Muscle of leg (tissue), 3 donors: ENCODE measurements at regions not wholly inside any gene's neighbourhood (a gene's known extent, or its start where the extent isn't known, plus 50 kb on each side); places are given as distances from the start of the nearest gene placed in this dataset.

Experiments used
- DNase-seq: peaks from one replicate; pipeline ENCODE4 v3.0.0; 2013
- H3K27ac ChIP-seq: one replicate; pipeline ENCODE4 v1.5.1; 2013; ENCODE audit warnings: mild to moderate bottlenecking, low read length, control low read depth
- H3K27me3 ChIP-seq: one replicate; pipeline ENCODE4 v1.6.1; 2013; ENCODE audit warnings: low read length; ENCODE audit not compliant: control insufficient read depth, insufficient read depth
- H3K36me3 ChIP-seq: one replicate; pipeline ENCODE4 v1.6.1; 2013; ENCODE audit warnings: low read length; ENCODE audit not compliant: control insufficient read depth, insufficient read depth
- H3K4me1 ChIP-seq: one replicate; pipeline ENCODE4 v1.6.1; 2013; ENCODE audit warnings: low read length; ENCODE audit not compliant: control insufficient read depth, insufficient read depth
- H3K4me3 ChIP-seq: one replicate; pipeline ENCODE4 v1.5.1; 2013; ENCODE audit warnings: low read length, control low read depth
- H3K9me3 ChIP-seq: replicated peaks from 2 replicates; pipeline ENCODE4 v1.6.1; 2013; ENCODE audit warnings: low read depth, low read length; ENCODE audit not compliant: control insufficient read depth
- WGBS: methylation state at CpG from one replicate; pipeline ENCODE4 v1.1.5; 2013; ENCODE audit warnings: missing lambda C conversion rate; ENCODE audit not compliant: insufficient coverage; 5-methylcytosine and 5-hydroxymethylcytosine counted together

DNA sequence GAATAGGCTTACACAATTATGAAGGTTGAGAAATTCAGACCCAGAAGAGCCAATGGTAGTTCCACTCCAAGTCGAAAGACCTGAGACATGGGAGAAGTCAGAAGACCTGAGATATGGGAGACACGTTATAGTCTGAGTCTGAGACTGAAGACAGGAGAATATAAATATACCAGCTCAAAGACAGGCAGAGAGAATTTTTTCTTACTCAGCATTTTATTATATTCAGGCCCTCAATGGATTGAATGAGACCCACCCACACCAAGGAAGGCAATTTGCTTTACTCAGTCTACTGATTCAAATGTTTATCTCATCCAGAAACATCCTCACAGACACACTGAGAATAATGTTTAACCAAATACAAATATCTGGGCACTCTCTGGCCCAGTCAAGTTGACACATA, 693.5 kb downstream of the HDGFL1 start:
- H3K27ac ChIP-seq = no peak overlapping the region
- H3K9me3 ChIP-seq = peaks cover 2% of the 10 kb centered on the region
- H3K27me3 ChIP-seq = no peaks in the 10 kb centered on the region
- no peaks in the 10 kb centered on the region for H3K36me3 ChIP-seq
- no peak overlapping the region for H3K4me3 ChIP-seq
- no peaks in the 10 kb centered on the region for H3K4me1 ChIP-seq
- no peak for DNase-seq
- WGBS = no CpG with 5 or more reads among the region's 2 CpGs

- Histone ChIP-seq H3K27ac (no peak overlapping the region), H3K4me3 (no peak overlapping the region), H3K9me3 (no peaks in the 10 kb centered on the region), H3K36me3 (no peaks in the 10 kb centered on the region), H3K4me1 (no peaks in the 10 kb centered on the region), H3K27me3 (no peaks in the 10 kb centered on the region)
- 100% methylated on average over 6 of the region's 7 CpGs for WGBS
- no peak for DNase-seq
These were observed 695.9 kb downstream of the HDGFL1 start for GRCh38 chr6:23265270-23265669.

DNA sequence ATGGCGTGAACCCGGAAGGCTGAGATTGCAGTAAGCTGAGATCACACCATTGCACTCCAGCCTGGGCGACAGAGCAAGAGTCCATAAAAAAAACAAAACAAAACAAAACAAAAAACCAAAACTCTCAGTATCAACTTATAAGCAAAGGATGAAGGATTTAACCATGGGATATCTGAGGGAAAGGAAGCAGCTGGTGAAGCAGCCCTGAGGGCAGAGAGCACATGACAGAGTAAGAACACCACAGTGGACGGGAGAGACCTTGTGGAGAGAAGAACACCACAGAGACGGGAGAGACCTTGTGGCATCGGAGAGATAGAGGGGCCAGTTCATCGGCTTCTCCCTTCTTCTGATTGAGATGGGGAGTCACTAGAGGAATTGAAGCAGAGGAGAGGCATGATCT, 697.2 kb downstream of the HDGFL1 start:
- no peak overlapping the region for H3K27ac ChIP-seq
- H3K27me3 ChIP-seq = no peaks in the 10 kb centered on the region
- 100% methylated on average over 4 of the region's 7 CpGs for WGBS
- H3K36me3 ChIP-seq = no peaks in the 10 kb centered on the region
- DNase-seq = no peak
- H3K4me1 ChIP-seq = no peaks in the 10 kb centered on the region
- no peak overlapping the region for H3K4me3 ChIP-seq
- no peaks in the 10 kb centered on the region for H3K9me3 ChIP-seq

- WGBS = no CpG with 5 or more reads among the region's 2 CpGs
- H3K9me3 ChIP-seq = no peaks in the 10 kb centered on the region
- no peaks in the 10 kb centered on the region for H3K27me3 ChIP-seq
- no peaks in the 10 kb centered on the region for H3K4me1 ChIP-seq
- H3K36me3 ChIP-seq = no peaks in the 10 kb centered on the region
- DNase-seq = no peak
- H3K4me3 ChIP-seq = no peak overlapping the region
- no peak overlapping the region for H3K27ac ChIP-seq
These were observed 698.3 kb downstream of the HDGFL1 start for GRCh38 chr6:23267651-23268050.

- no peaks in the 10 kb centered on the region for H3K27me3 ChIP-seq
- WGBS = no CpG with 5 or more reads among the region's 4 CpGs
- no peak for DNase-seq
These were observed 699.0 kb downstream of the HDGFL1 start for GRCh38 chr6:23268348-23268747.

DNA sequence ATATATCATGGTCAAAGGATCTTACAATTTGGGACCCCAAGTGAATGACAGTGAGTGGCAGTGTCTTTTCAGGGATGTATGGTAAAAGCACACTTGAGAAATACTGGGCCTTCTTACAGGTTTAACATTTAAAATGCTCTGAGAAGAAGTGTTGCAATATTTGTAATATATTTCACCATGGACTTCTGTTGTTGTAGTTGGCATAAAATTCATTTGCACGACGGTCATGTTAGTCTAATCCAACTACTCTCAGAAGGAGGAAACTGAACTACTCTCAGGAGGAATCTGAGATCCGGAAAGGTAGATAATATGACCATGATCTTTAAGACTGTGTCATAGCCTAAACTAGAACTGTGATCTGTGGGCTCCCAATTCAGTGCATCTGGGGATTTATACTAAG, 700.1 kb downstream of the HDGFL1 start:
- Histone ChIP-seq H3K27me3 (no peaks in the 10 kb centered on the region), H3K4me1 (no peaks in the 10 kb centered on the region), H3K9me3 (no peaks in the 10 kb centered on the region), H3K27ac (no peak overlapping the region), H3K4me3 (no peak overlapping the region), H3K36me3 (no peaks in the 10 kb centered on the region)
- no peak for DNase-seq
- WGBS = no CpG with 5 or more reads among the region's 3 CpGs

More at GRCh38 chr6:23268348-23268747, 699.0 kb downstream of the HDGFL1 start:
- no peaks in the 10 kb centered on the region for H3K4me1 ChIP-seq
- no peak overlapping the region for H3K27ac ChIP-seq
- H3K4me3 ChIP-seq = no peak overlapping the region
- H3K9me3 ChIP-seq = no peaks in the 10 kb centered on the region
- H3K36me3 ChIP-seq = no peaks in the 10 kb centered on the region

GRCh38 chr6:23272536-23272935, 703.2 kb downstream of the HDGFL1 start:
- H3K4me1 ChIP-seq = no peaks in the 10 kb centered on the region
- no peak for DNase-seq
- H3K4me3 ChIP-seq = no peak overlapping the region
- no peaks in the 10 kb centered on the region for H3K36me3 ChIP-seq
- no peaks in the 10 kb centered on the region for H3K27me3 ChIP-seq
- no peak overlapping the region for H3K27ac ChIP-seq
- H3K9me3 ChIP-seq = no peaks in the 10 kb centered on the region

DNA sequence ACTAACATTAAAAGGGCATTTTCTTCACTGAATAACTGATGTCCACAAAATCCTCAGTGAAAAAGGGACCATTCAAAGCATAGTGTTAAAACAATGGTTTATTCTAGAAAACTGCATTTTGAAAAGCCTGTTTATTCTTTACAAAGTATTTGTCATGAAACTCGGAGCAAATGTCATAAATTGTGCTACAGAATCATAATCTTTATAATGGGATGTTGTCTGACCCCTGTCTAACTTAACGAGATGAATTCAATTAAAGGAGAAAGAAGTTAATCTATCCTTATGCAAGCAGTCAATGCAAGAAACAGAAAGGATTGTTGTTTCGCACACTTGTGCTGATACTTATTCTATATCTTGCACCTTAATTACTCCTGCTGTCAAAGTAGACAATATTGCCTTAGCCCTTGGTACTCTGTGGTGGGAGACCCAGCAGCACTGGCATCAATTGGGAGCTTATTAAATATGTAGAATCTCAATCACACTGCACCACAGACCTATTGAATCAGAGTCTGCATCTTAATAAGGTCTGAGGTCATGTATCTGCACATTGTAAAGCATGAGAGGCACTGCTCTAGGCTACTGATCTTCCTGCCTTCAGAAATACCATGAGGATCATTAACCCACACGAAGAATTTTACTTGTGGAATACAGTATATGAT, 708.3 kb downstream of the HDGFL1 start:
- Histone ChIP-seq H3K4me3 (no peak overlapping the region), H3K27ac (no peak overlapping the region), H3K9me3 (no peaks in the 10 kb centered on the region), H3K27me3 (no peaks in the 10 kb centered on the region), H3K36me3 (no peaks in the 10 kb centered on the region), H3K4me1 (peaks cover 5% of the 10 kb centered on the region)
- 100% methylated on average over 1 of the region's 4 CpGs for WGBS
- no peak for DNase-seq

GRCh38 chr6:23278180-23278532, 708.8 kb downstream of the HDGFL1 start:
- Histone ChIP-seq H3K9me3 (no peaks in the 10 kb centered on the region), H3K27me3 (no peaks in the 10 kb centered on the region), H3K27ac (no peak overlapping the region), H3K4me1 (peaks cover 5% of the 10 kb centered on the region), H3K4me3 (no peak overlapping the region), H3K36me3 (no peaks in the 10 kb centered on the region)
- WGBS = no CpG with 5 or more reads among the region's 2 CpGs
- DNase-seq = no peak

DNA sequence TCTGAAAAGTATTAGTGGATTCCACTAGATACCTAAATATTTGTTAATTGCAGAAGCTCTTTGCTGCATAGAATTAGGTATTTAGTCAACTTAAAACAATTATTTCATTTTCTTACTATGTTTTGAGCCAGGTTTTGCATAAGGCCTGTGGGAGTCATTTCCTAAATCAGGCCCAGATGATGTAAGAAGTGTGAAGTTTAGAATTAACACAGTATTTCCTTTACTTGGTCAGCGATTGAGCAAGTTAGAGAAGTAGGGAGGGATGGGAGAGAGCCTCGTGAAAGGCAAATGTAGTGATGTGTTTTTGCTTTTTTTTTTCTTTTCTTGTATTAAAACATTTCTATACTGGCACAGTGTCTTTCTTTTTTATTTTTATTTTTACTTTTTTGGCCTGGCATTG, 711.1 kb downstream of the HDGFL1 start:
- no peak overlapping the region for H3K4me3 ChIP-seq
- H3K4me1 ChIP-seq = peaks cover 5% of the 10 kb centered on the region
- no peaks in the 10 kb centered on the region for H3K36me3 ChIP-seq
- WGBS = no CpG with 5 or more reads among the region's 2 CpGs
- no peak for DNase-seq
- H3K27me3 ChIP-seq = no peaks in the 10 kb centered on the region
- H3K9me3 ChIP-seq = no peaks in the 10 kb centered on the region
- H3K27ac ChIP-seq = no peak overlapping the region
